ENCODE measurements at regions not wholly inside any gene's neighbourhood (a gene's known extent, or its start where the extent isn't known, plus 50 kb on each side); places are given as distances from the start of the nearest gene placed in this dataset.

DNA sequence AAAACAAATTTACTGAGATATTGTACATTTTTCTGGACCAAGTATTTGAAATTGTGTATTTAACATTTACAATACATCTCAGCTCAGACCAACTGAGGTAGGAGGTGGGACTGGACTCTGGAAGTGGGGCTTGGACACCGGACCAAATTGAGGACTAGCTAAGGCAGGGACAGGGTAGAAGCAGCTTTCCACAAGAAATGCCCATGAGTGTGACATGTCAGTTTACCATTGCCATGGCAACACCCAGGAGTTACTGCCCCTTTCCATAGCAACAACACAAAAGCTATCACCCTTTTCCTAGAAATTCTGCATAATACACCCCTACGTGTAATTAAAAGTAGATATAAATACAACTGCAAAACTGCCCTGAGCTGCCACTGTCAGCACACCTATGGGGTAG is 191.5 kb upstream of the ASIC2 start:
- TF ChIP-seq, protein P1, sequence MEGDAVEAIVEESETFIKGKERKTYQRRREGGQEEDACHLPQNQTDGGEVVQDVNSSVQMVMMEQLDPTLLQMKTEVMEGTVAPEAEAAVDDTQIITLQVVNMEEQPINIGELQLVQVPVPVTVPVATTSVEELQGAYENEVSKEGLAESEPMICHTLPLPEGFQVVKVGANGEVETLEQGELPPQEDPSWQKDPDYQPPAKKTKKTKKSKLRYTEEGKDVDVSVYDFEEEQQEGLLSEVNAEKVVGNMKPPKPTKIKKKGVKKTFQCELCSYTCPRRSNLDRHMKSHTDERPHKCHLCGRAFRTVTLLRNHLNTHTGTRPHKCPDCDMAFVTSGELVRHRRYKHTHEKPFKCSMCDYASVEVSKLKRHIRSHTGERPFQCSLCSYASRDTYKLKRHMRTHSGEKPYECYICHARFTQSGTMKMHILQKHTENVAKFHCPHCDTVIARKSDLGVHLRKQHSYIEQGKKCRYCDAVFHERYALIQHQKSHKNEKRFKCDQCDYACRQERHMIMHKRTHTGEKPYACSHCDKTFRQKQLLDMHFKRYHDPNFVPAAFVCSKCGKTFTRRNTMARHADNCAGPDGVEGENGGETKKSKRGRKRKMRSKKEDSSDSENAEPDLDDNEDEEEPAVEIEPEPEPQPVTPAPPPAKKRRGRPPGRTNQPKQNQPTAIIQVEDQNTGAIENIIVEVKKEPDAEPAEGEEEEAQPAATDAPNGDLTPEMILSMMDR (IDR thresholded peaks at IDR 0.05) = no peak
- Histone ChIP-seq H3K27me3 (peaks cover 3% of the 10 kb centered on the region), H3K4me3 (ENCODE audit: low read depth in 1 of 2, low read length in 1 of 2) (no peak overlapping the region), H3K9me3 (no peaks in the 10 kb centered on the region), H3K36me3 (no peaks in the 10 kb centered on the region), H3K27ac (no peak overlapping the region), H3K4me1 (ENCODE audit: control insufficient read depth in 1 of 2, insufficient read depth in 1 of 2, low read depth in 1 of 2, low read length in 1 of 2) (no peaks in the 10 kb centered on the region)

DNA sequence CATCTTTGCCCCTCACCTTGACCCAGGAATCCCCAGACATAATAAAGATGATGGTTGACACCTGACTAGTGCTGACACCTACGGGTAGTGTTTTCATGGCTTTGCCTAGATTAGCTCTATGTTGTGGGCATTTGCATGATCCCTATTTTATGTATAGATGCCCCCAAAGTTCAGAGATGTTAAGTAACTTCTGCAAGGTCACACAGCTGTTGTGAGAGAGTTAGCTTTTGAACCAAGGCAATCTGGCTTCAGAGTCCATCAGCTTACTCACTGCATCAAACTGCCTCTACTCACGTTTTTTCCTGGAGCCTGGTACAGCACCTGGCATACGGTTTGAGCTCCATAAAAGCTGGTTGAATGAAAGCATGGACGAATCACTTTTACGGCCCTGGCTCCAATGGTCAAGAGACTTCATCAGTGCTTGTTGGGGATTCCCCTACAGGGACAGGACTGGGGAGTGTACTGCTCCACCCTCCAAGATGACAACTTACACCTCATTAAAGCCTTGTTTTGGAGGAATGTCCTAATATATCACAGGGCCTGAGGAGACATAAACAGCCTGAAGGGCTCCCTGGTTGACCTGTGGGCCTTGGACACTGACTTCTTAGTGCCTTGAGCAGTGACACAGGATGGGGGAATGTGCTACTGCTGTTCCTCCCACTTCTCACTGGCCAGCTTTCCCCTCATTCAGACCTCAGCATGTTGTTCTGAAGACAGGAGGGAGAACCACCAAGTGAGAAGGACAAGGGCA is 193.2 kb upstream of the ASIC2 start:
- Histone ChIP-seq H3K4me1 (ENCODE audit: control insufficient read depth in 1 of 2, insufficient read depth in 1 of 2, low read depth in 1 of 2, low read length in 1 of 2) (no peaks in the 10 kb centered on the region), H3K4me3 (ENCODE audit: low read depth in 1 of 2, low read length in 1 of 2) (no peak overlapping the region), H3K36me3 (no peaks in the 10 kb centered on the region), H3K9me3 (no peaks in the 10 kb centered on the region), H3K27ac (no peak overlapping the region), H3K27me3 (no peaks in the 10 kb centered on the region)
- TF ChIP-seq, protein P1 (IDR thresholded peaks at IDR 0.05) = no peak

DNA sequence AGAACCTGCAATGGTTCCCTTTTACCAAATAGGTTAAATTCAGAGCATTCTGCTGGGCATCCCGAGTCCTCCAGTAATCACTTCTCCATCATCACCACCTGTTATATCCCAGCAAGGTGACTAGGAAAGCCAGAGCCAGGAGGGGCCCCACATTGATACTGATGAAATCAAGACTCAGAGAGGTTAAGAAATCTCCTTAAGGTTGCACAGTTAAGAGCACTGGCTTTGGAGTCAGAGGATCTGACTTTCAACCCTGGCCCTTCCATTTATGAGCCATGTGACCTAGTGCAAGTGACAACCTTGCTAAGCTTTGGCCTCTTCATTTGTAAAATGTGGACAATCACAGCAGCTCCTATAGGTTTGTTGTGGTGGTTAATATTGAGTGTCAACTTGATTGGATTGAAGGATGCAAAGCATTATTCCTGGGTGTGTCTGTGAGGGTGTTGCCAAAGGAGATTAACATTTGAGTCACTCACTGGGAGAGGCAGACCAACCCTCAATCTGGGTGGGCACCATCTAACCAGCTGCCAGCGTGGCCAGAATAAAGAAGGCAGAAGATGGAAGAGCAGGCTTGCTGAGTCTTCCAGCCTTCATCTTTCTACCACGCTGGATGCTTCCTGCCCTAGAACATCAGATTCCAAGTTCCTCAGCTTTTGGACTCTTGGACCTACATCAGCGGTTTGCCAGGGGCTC is 194.2 kb upstream of the ASIC2 start:
- Histone ChIP-seq H3K9me3 (no peaks in the 10 kb centered on the region), H3K36me3 (no peaks in the 10 kb centered on the region), H3K4me3 (ENCODE audit: low read depth in 1 of 2, low read length in 1 of 2) (no peak overlapping the region), H3K4me1 (ENCODE audit: control insufficient read depth in 1 of 2, insufficient read depth in 1 of 2, low read depth in 1 of 2, low read length in 1 of 2) (no peaks in the 10 kb centered on the region), H3K27ac (no peak overlapping the region), H3K27me3 (no peaks in the 10 kb centered on the region)
- TF ChIP-seq, protein P1 (IDR thresholded peaks at IDR 0.05) = no peak

DNA sequence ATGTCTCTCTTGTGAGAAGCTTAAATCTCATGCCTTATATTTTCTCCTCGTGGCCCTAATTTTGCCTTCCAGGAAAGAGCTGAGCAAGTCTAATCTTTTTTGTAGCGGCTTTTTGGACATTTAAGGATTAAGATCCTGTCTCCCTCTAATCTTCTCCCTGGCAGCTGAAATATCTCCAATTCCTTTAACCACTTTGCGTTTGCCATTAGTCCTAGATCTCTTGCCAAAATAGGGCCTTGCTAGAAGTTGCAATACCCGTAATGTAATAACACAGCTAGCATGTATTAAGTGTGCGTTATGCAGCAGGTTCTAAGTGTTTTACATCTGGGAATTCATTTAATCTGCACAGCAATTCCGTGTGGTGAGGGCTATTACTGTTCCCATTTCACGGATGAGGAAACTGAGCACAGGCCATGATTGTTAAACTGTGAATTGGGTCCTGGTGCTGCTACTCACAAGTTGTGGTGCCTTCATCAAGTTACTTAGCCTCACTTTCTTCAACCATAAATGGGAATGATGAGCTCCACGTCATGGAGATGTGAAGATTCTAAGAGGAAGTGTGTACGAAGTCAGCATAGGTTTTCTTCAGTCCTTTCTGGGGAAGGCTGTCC is 198.9 kb upstream of the ASIC2 start:
- TF ChIP-seq, protein P1 (IDR thresholded peaks at IDR 0.05) = no peak
- Histone ChIP-seq H3K27ac (no peak overlapping the region), H3K4me3 (ENCODE audit: low read depth in 1 of 2, low read length in 1 of 2) (no peak overlapping the region), H3K4me1 (ENCODE audit: control insufficient read depth in 1 of 2, insufficient read depth in 1 of 2, low read depth in 1 of 2, low read length in 1 of 2) (no peaks in the 10 kb centered on the region), H3K9me3 (no peaks in the 10 kb centered on the region), H3K36me3 (no peaks in the 10 kb centered on the region), H3K27me3 (no peaks in the 10 kb centered on the region)

DNA sequence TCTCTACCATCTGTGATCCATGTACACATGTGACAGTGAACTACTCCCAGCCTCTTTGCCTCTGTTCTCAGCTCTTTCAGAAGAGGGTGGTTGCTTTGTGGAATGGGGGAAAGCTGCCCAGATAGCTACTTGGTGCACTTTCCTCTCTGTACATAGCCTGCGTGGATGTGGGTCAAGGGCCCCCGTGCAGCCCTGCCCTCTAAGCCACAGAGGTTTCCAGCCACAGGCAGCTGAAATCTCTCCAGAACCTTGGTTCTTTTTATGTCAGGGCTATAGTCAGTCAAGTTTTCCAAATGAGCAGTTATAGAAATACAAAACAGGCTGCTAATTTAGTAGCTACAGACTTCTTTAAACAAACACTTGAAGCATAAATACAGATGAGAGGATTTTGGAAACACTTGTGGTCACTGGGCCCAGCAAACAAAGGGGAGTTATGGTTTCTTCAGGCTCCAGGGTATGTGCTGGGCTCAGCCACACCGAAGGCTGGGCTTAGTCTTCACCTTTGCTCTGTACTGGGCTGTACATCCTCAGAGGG is 199.7 kb upstream of the ASIC2 start:
- no peak overlapping the region for H3K27ac ChIP-seq
- H3K36me3 ChIP-seq = no peaks in the 10 kb centered on the region
- H3K9me3 ChIP-seq = no peaks in the 10 kb centered on the region

More for the DNA sequence above, 199.7 kb upstream of the ASIC2 start:
- H3K4me3 ChIP-seq (ENCODE audit: low read depth in 1 of 2, low read length in 1 of 2) = no peak overlapping the region
- no peaks in the 10 kb centered on the region for H3K27me3 ChIP-seq
- no peaks in the 10 kb centered on the region for H3K4me1 ChIP-seq (ENCODE audit: control insufficient read depth in 1 of 2, insufficient read depth in 1 of 2, low read depth in 1 of 2, low read length in 1 of 2)
- TF ChIP-seq, protein P1 (IDR thresholded peaks at IDR 0.05) = no peak

All from neutrophil (primary cell).